Effector memory CD8-positive, alpha-beta T cell (primary cell): ENCODE measurements at regions not wholly inside any gene's neighbourhood (a gene's known extent, or its start where the extent isn't known, plus 50 kb on each side); places are given as distances from the start of the nearest gene placed in this dataset.

Source experiments
- ATAC-seq: fragments of 150-1000 bp; cut with Tn5 transposase; replicated peaks from 2 replicates; pipeline ENCODE4 v1.10.0; 2021; ENCODE audit warnings: mild to moderate bottlenecking, moderate library complexity
- DNase-seq, 3 experiments: peaks; one replicate each; pipeline ENCODE4 v3.0.0; 2021
- H3K27ac Mint-ChIP-seq, 2 donors: one replicate each; pipeline ENCODE4 v1.8.0; 2022; ENCODE audit warnings: mild to moderate bottlenecking in 2 of 2, mixed read lengths in 2 of 2, moderate library complexity in 2 of 2
- H3K27me3 Mint-ChIP-seq, 2 donors: one replicate each; pipeline ENCODE4 v1.8.0; 2022; ENCODE audit warnings: mixed read lengths in 2 of 2
- H3K36me3 Mint-ChIP-seq: one replicate; pipeline ENCODE4 v1.8.0; 2022; ENCODE audit warnings: mild to moderate bottlenecking, moderate library complexity, mixed read lengths; ENCODE audit not compliant: insufficient read depth
- H3K4me1 Mint-ChIP-seq, 2 donors: one replicate each; pipeline ENCODE4 v1.8.0; 2022; ENCODE audit warnings: low read depth in 2 of 2, mixed read lengths in 2 of 2
- H3K4me3 Mint-ChIP-seq, 2 donors: one replicate each; pipeline ENCODE4 v1.8.0; 2022; ENCODE audit warnings: mild to moderate bottlenecking in 2 of 2, mixed read lengths in 2 of 2, moderate library complexity in 2 of 2
- H3K9me3 Mint-ChIP-seq, 2 donors: one replicate each; pipeline ENCODE4 v1.8.0; 2022; ENCODE audit warnings: mixed read lengths in 2 of 2

DNA sequence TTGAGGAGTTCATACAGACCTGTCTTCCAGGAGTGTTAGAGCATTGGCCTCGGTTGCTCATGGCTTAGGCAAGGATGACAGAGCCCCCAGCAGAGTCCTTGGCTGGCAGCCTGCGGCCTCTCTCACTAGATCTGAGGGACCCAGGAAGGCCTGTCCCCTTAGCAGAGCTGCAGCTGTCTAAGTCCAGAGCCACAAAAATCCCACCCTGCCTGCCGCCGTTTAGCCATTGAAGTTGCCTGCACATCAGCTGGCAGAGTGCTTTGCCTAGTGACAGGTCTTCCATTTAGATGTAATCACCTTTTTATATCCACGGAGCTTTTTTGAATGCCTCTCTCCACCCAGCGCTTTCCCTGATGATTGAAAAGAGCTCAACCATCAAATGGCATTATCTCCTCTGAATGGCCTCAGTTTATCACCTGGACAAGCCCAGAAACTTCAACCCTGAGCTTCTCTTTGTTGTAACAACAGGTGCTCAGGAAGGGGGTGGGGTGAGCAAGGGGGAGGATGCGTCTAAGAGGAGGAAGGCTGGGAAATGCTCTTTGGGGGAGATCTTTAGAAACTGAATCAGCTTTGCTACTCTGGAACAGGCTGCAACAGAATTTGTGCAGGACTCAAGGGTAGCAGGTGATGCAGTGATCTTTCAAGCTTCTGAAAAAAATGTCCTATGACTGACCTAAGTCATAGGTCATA is 71.9 kb downstream of the TNP1 start:
- no peak for ATAC-seq

GRCh38 chr2:216786676-216787075 is 73.2 kb downstream of the TNP1 start:
- DNase-seq (no peak), ATAC-seq (no peak)
- Mint-ChIP-seq H3K4me1 (no peaks in the 10 kb centered on the region), H3K9me3 (no peaks in the 10 kb centered on the region), H3K4me3 (no peak overlapping the region), H3K27ac (no peak overlapping the region), H3K27me3 (peaks cover 19 to 31% of the 10 kb centered on the region in 2 donors), H3K36me3 (no peaks in the 10 kb centered on the region)

More for the DNA sequence above, 71.9 kb downstream of the TNP1 start:
- Mint-ChIP-seq H3K27ac (no peak overlapping the region), H3K27me3 (peaks cover 31 to 38% of the 10 kb centered on the region in 2 donors), H3K36me3 (no peaks in the 10 kb centered on the region), H3K4me3 (no peak overlapping the region), H3K9me3 (no peaks in the 10 kb centered on the region), H3K4me1 (no peaks in the 10 kb centered on the region)
- DNase-seq, result no peak

- DNase-seq, result no peak
- Mint-ChIP-seq H3K9me3 (no peaks in the 10 kb centered on the region), H3K27me3 (peaks cover 10 to 33% of the 10 kb centered on the region in 2 donors)
Observed at GRCh38 chr2:216784456-216784855, 75.4 kb downstream of the TNP1 start.

GRCh38 chr2:216781709-216782108 is 78.2 kb downstream of the TNP1 start:
- Mint-ChIP-seq H3K36me3 (no peaks in the 10 kb centered on the region), H3K4me1 (no peaks in the 10 kb centered on the region)

More at GRCh38 chr2:216784456-216784855, 75.4 kb downstream of the TNP1 start:
- H3K27ac Mint-ChIP-seq, result no peak overlapping the region
- H3K36me3 Mint-ChIP-seq, result no peaks in the 10 kb centered on the region
- H3K4me3 Mint-ChIP-seq, result no peak overlapping the region
- ATAC-seq, result no peak
- no peaks in the 10 kb centered on the region for H3K4me1 Mint-ChIP-seq

DNA sequence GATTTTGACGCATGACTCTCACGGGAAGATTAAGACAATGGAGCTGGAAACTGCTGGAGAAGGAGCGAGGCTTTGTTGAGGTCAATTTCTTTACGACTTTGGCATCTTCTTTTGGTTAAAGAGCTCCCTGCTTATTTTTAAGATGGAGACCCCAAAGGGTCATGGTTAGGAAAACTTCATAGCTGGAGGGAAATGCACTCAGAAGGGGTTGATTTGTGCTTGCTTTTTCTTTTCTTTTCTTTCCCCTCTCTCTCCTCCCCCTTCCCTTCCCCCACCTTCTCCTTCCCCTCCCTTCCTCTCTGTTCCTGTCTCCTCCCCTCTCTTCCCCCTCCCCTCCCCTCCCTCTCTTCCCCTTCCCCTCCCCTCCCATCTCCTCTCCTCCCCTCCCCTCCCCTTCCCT is 79.0 kb downstream of the TNP1 start:
- ATAC-seq (no peak), DNase-seq (no peak)
- Mint-ChIP-seq H3K4me3 (no peak overlapping the region), H3K9me3 (no peaks in the 10 kb centered on the region), H3K27me3 (peaks cover 4 to 30% of the 10 kb centered on the region in 2 donors), H3K36me3 (no peaks in the 10 kb centered on the region), H3K27ac (no peak overlapping the region), H3K4me1 (no peaks in the 10 kb centered on the region)

More at GRCh38 chr2:216781709-216782108, 78.2 kb downstream of the TNP1 start:
- no peak for ATAC-seq
- Mint-ChIP-seq H3K4me3 (no peak overlapping the region), H3K27me3 (peaks cover 10 to 34% of the 10 kb centered on the region in 2 donors), H3K27ac (no peak overlapping the region), H3K9me3 (no peaks in the 10 kb centered on the region)
- DNase-seq, result no peak

DNA sequence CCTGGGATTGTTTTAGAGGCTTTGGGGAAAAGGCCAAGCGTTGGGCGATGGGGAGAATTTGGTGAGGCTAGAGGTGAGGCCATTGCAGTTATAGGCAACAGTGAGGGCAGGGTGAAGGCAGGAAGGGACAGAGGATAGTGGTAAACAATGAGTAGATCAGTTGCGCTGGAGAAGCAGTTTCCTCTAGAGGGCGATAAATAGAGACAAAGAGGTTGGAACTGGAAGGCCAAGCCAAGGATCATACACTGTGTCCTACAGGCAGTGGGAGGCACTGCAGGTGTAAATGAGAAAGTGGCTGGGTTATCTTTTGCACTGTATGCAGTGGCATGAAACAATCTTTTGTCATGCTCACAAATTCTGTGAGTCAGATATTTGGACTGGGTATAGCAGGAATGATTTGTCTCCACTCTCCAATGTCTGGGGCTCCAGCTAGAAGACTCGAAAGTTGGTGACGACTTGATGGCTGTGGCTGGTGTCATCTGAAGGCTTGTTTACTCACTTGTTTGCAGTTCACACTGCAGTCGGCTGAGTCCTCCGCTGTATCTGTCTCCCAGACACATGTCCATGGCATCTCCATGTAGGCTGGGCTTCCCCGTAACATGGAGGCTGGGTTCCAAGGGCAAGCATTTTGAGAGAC is 82.1 kb downstream of the TNP1 start:
- ATAC-seq (no peak), DNase-seq (no peak)
- H3K27ac Mint-ChIP-seq, result no peak overlapping the region
- H3K36me3 Mint-ChIP-seq, result no peaks in the 10 kb centered on the region
- no peak overlapping the region for H3K4me3 Mint-ChIP-seq
- H3K4me1 Mint-ChIP-seq, result no peaks in the 10 kb centered on the region
- H3K9me3 Mint-ChIP-seq, result peaks cover 0 to 2% of the 10 kb centered on the region in 2 donors
- H3K27me3 Mint-ChIP-seq, result peaks cover 11 to 30% of the 10 kb centered on the region in 2 donors

DNA sequence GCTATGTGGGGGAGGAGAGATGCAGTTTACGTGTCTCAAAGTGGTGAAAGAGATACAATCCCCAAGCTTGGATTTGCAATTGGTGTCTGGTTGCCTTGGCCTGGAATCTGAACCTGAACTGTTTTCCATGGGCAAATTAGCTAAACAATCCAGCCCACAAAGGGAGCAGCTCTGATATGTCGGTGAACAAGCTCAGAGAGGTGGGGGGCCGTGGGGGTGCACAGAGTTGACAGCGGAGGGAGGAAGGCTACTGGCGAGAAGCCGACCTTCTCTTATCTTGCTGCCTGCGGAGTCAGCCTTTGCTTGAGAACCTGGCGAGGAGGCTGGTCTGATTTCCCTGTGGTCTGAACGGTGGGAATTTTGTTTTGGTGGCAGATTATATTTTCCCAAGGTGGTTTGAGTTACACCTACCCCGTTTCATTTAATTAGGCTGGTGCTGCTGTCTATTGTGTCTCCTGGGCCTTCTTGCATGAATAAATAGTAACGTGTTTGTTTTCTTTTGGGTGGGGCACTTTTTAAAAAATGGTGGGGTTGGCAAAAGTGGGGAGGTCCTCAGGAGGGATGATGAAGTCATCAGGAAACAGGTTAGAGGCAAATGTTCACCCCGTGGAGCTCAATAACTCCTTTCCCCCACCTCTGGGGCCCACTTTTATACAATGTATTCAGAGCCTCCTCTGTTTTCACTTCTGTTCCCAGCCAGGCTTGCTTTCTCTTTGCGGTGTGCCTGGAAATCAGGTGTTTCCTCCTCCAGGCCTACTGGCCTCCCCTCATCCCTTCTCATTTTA is 80.9 kb upstream of the IGFBP5 start:
- Mint-ChIP-seq H3K9me3 (peaks cover 0 to 2% of the 10 kb centered on the region in 2 donors), H3K4me1 (no peaks in the 10 kb centered on the region), H3K27ac (no peak overlapping the region), H3K4me3 (no peak overlapping the region), H3K36me3 (no peaks in the 10 kb centered on the region), H3K27me3 (peaks cover 11 to 30% of the 10 kb centered on the region in 2 donors)
- no peak for DNase-seq
- no peak for ATAC-seq

GRCh38 chr2:216775043-216775453 is 79.7 kb upstream of the IGFBP5 start:
- no peak overlapping the region for H3K27ac Mint-ChIP-seq
- no peak for ATAC-seq
- no peak for DNase-seq
- H3K27me3 Mint-ChIP-seq, result peaks cover 11 to 23% of the 10 kb centered on the region in 2 donors
- no peaks in the 10 kb centered on the region for H3K4me1 Mint-ChIP-seq
- H3K36me3 Mint-ChIP-seq, result no peaks in the 10 kb centered on the region
- H3K9me3 Mint-ChIP-seq, result peaks cover 0 to 2% of the 10 kb centered on the region in 2 donors
- no peak overlapping the region for H3K4me3 Mint-ChIP-seq

GRCh38 chr2:216774620-216775019 is 79.3 kb upstream of the IGFBP5 start:
- Mint-ChIP-seq H3K27ac (no peak overlapping the region), H3K4me3 (no peak overlapping the region), H3K4me1 (no peaks in the 10 kb centered on the region), H3K27me3 (peaks cover 11 to 19% of the 10 kb centered on the region in 2 donors), H3K9me3 (peaks cover 0 to 2% of the 10 kb centered on the region in 2 donors), H3K36me3 (no peaks in the 10 kb centered on the region)
- ATAC-seq (no peak), DNase-seq (no peak)

- Mint-ChIP-seq H3K4me3 (no peak overlapping the region), H3K27ac (no peak overlapping the region), H3K36me3 (no peaks in the 10 kb centered on the region), H3K9me3 (peaks cover 0 to 2% of the 10 kb centered on the region in 2 donors), H3K4me1 (no peaks in the 10 kb centered on the region), H3K27me3 (peaks cover 11 to 15% of the 10 kb centered on the region in 2 donors)
- DNase-seq (no peak), ATAC-seq (no peak)
Observed at GRCh38 chr2:216774180-216774579, 78.8 kb upstream of the IGFBP5 start.

GRCh38 chr2:216773072-216773471 is 77.7 kb upstream of the IGFBP5 start:
- no peak for ATAC-seq
- Mint-ChIP-seq H3K36me3 (no peaks in the 10 kb centered on the region), H3K27ac (no peak overlapping the region), H3K27me3 (peaks cover 11 to 23% of the 10 kb centered on the region in 2 donors), H3K4me3 (no peak overlapping the region), H3K4me1 (no peaks in the 10 kb centered on the region), H3K9me3 (peaks cover 0 to 2% of the 10 kb centered on the region in 2 donors)
- no peak for DNase-seq

GRCh38 chr2:216770717-216771116 is 75.4 kb upstream of the IGFBP5 start:
- Mint-ChIP-seq H3K4me1 (no peaks in the 10 kb centered on the region), H3K27ac (no peak overlapping the region), H3K27me3 (peaks cover 19 to 23% of the 10 kb centered on the region in 2 donors), H3K9me3 (peaks cover 0 to 2% of the 10 kb centered on the region in 2 donors), H3K4me3 (no peak overlapping the region), H3K36me3 (no peaks in the 10 kb centered on the region)
- no peak for DNase-seq
- no peak for ATAC-seq

- no peak overlapping the region for H3K4me3 Mint-ChIP-seq
- H3K36me3 Mint-ChIP-seq, result no peaks in the 10 kb centered on the region
- DNase-seq (no peak), ATAC-seq (no peak)
- no peaks in the 10 kb centered on the region for H3K4me1 Mint-ChIP-seq
- peaks cover 0 to 2% of the 10 kb centered on the region in 2 donors for H3K9me3 Mint-ChIP-seq
- H3K27me3 Mint-ChIP-seq, result peaks cover 21 to 28% of the 10 kb centered on the region in 2 donors
- no peak overlapping the region for H3K27ac Mint-ChIP-seq
Observed at GRCh38 chr2:216770050-216770449, 74.7 kb upstream of the IGFBP5 start.
